ENCODE measurements at regions not wholly inside any gene's neighbourhood (a gene's known extent, or its start where the extent isn't known, plus 50 kb on each side); places are given as distances from the start of the nearest gene placed in this dataset.

DNA sequence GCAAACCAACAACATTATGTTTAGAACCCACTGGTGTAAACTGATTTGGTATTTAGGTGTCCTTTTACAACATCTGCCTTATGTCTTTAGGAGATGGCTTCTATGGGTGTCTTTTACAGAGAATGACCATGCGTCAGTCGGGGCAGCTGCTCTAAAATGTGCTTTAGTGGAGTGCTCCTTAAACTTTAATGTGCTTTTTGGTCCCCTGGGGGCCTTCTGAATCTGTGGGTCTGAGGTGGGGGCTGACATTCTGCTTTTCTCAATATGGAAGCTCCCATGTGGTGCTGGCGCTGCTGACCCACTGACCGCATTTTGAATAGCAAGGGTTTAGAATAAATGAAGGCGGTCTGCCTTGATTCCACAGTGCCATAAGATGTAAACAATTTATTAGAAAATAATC, 173.2 kb upstream of the B3GALT2 start:
- TF ChIP-seq, protein P1, sequence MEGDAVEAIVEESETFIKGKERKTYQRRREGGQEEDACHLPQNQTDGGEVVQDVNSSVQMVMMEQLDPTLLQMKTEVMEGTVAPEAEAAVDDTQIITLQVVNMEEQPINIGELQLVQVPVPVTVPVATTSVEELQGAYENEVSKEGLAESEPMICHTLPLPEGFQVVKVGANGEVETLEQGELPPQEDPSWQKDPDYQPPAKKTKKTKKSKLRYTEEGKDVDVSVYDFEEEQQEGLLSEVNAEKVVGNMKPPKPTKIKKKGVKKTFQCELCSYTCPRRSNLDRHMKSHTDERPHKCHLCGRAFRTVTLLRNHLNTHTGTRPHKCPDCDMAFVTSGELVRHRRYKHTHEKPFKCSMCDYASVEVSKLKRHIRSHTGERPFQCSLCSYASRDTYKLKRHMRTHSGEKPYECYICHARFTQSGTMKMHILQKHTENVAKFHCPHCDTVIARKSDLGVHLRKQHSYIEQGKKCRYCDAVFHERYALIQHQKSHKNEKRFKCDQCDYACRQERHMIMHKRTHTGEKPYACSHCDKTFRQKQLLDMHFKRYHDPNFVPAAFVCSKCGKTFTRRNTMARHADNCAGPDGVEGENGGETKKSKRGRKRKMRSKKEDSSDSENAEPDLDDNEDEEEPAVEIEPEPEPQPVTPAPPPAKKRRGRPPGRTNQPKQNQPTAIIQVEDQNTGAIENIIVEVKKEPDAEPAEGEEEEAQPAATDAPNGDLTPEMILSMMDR (conservative IDR thresholded peaks at IDR 0.05; ENCODE audit: low read length): no peak
- TF ChIP-seq EZH2phosphoT487 (IDR thresholded peaks at IDR 0.05; ENCODE audit: borderline replicate concordance): no peak

All from Loucy (cell line).